PC-9 (cell line): ENCODE measurements at regions not wholly inside any gene's neighbourhood (a gene's known extent, or its start where the extent isn't known, plus 50 kb on each side); places are given as distances from the start of the nearest gene placed in this dataset.
A peak's percentile ranks its signal among the peaks of the same experiment; 100 is the strongest.

Experiments used
- BruUV-seq: library from RNA; stranded (reverse); fragments of 400-500 nt; replicated peaks from 2 replicates; lab custom pipeline; 2021; lab: Mats Ljungman, UMichigan
- CTCF ChIA-PET: fragments of 300-600 bp; sonication (Branson Sonifier 250); formaldehyde crosslinking; loops from one replicate; lab custom pipeline; 2022; ENCODE audit warnings: antibody characterized with exemption; lab: Charles Lee
- POLR2A ChIA-PET: fragments of 300-600 bp; sonication (Branson Sonifier 250); formaldehyde crosslinking; loops from one replicate; lab custom pipeline; 2022; ENCODE audit warnings: antibody characterized with exemption; ENCODE audit not compliant: unreplicated experiment; lab: Charles Lee
- DNase-seq, 2 experiments: peaks; one replicate each; pipeline versions ENCODE4 v3.0.0 to v3.0.0-alpha.2; 2015 to 2022; ENCODE audit warnings: mixed read lengths in 1 of 2
- H2AFZ ChIP-seq: fragments of 200-600 bp; sonication (generic); 2 replicates; pipeline ENCODE4 v1.8.1; 2017; ENCODE audit warnings: antibody characterized with exemption
- H3F3A ChIP-seq: fragments of 200-600 bp; sonication (generic); 2 replicates; pipeline ENCODE4 v1.8.1; 2017; ENCODE audit warnings: antibody characterized with exemption, mild to moderate bottlenecking, low read depth; ENCODE audit not compliant: insufficient read depth
- H3K27ac ChIP-seq: fragments of 200-600 bp; sonication (generic); 2 replicates; pipeline ENCODE4 v1.6.1; 2016; ENCODE audit warnings: mixed run types
- H3K27me3 ChIP-seq: fragments of 200-600 bp; sonication (generic); 2 replicates; pipeline ENCODE4 v1.6.1; 2016; ENCODE audit warnings: low read depth, mixed run types; ENCODE audit not compliant: insufficient read depth
- H3K36me3 ChIP-seq: fragments of 200-600 bp; sonication (generic); 2 replicates; pipeline ENCODE4 v1.6.1; 2016; ENCODE audit warnings: low read depth, mixed run types
- H3K4me1 ChIP-seq: fragments of 200-600 bp; sonication (generic); replicated peaks from 2 replicates; pipeline ENCODE4 v1.6.1; 2016; ENCODE audit warnings: mixed run types; ENCODE audit not compliant: insufficient read depth
- H3K4me2 ChIP-seq: fragments of 200-600 bp; sonication (generic); 2 replicates; pipeline ENCODE4 v1.6.1; 2017; ENCODE audit warnings: mixed run types
- H3K4me3 ChIP-seq: fragments of 200-600 bp; sonication (generic); 2 replicates; pipeline ENCODE4 v1.6.1; 2016; ENCODE audit warnings: mixed run types
- H3K79me2 ChIP-seq: fragments of 200-600 bp; sonication (generic); 2 replicates; pipeline ENCODE4 v1.6.1; 2017; ENCODE audit warnings: low read depth, mixed run types
- H3K9me2 ChIP-seq: fragments of 200-600 bp; sonication (generic); 2 replicates; pipeline ENCODE4 v1.8.1; 2017; ENCODE audit warnings: mild to moderate bottlenecking; ENCODE audit not compliant: insufficient read depth
- H3K9me3 ChIP-seq: fragments of 200-600 bp; sonication (generic); 2 replicates; pipeline ENCODE4 v1.8.1; 2016; ENCODE audit warnings: low read depth; ENCODE audit not compliant: insufficient read depth
- H4K20me1 ChIP-seq: fragments of 200-600 bp; sonication (generic); 2 replicates; pipeline ENCODE4 v1.8.1; 2017; ENCODE audit not compliant: insufficient read depth
- CTCF ChIP-seq: fragments of 200-600 bp; sonication (generic); conservative IDR thresholded peaks from 2 replicates; pipeline ENCODE4 v1.6.1; 2017; ENCODE audit warnings: mixed run types, antibody characterized with exemption, mild to moderate bottlenecking, moderate library complexity
- EZH2 ChIP-seq: fragments of 200-600 bp; sonication (generic); IDR thresholded peaks from 2 replicates; pipeline ENCODE4 v1.8.0; 2017; ENCODE audit warnings: antibody characterized with exemption, low read depth
- intact Hi-C: fragments of 100-400 bp; cut with micrococcal nuclease; formaldehyde crosslinking; loops from one replicate; pipeline ENCODE4 v1.10.0; 2022; ENCODE audit not compliant: unreplicated experiment

DNA sequence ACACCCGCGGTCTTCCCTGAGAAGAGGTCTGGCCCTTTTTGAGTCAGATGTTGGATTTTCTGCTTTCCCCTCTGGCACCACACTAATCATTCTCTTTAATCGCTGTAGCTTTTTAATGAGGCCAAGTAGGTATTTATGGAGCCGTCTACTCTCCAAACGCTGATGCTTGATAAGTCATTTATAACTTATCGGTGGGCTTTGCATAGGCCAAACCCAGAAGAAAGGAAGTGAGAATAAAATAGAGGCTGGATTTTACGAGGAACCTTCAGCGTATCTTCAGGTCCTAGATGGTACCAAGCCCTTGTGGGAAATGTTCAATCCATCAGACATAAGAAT is 142.5 kb upstream of the CTAGE1 start:
- Histone ChIP-seq H4K20me1 (no peaks in the 10 kb centered on the region), H3K4me2 (peak overlapping the region; percentile 93), H2AFZ (peak overlapping the region; percentile 86; the same call in 1 of the 2 replicates), H3F3A (no peaks in the 10 kb centered on the region), H3K4me3 (peak overlapping the region; percentile 86), H3K4me1 (peaks cover 35% of the 10 kb centered on the region), H3K9me2 (no peaks in the 10 kb centered on the region), H3K36me3 (no peaks in the 10 kb centered on the region), H3K27me3 (no peaks in the 10 kb centered on the region), H3K79me2 (no peaks in the 10 kb centered on the region), H3K9me3 (no peaks in the 10 kb centered on the region), H3K27ac (peak overlapping the region; percentile 94)
- CTCF ChIA-PET: interaction anchor here (0.7 kb wide), 1 partner anchor 57 kb away, joined by 6 read pairs; no protein-coding TSS in a partner anchor
- no peak for TF ChIP-seq EZH2
- TF ChIP-seq CTCF: no peak
- TSS peak; percentile 82 for BruUV-seq
- POLR2A ChIA-PET: no interaction called here
- DNase-seq: no peak
- intact Hi-C loops: loop anchor here (10.0 kb wide), 1 partner anchor 105 kb away; no protein-coding TSS in a partner anchor

GRCh38 chr18:22560797-22561196 is 143.1 kb upstream of the CTAGE1 start:
- TF ChIP-seq EZH2: no peak
- TF ChIP-seq CTCF: no peak
- Histone ChIP-seq H3K4me3 (no peak overlapping the region), H3K36me3 (no peaks in the 10 kb centered on the region), H3K9me2 (no peaks in the 10 kb centered on the region), H2AFZ (no peak overlapping the region), H3K79me2 (no peaks in the 10 kb centered on the region), H3K4me1 (peaks cover 35% of the 10 kb centered on the region), H3K27ac (peak overlapping the region; percentile 94; the same call in 1 of the 2 replicates), H3F3A (no peaks in the 10 kb centered on the region), H3K4me2 (peak overlapping the region; percentile 93; the same call in 1 of the 2 replicates), H3K27me3 (no peaks in the 10 kb centered on the region), H4K20me1 (no peaks in the 10 kb centered on the region), H3K9me3 (no peaks in the 10 kb centered on the region)
- BruUV-seq: no TSS peak
- CTCF ChIA-PET: interaction anchor here (0.7 kb wide), 1 partner anchor 58 kb away, joined by 6 read pairs; no protein-coding TSS in a partner anchor
- intact Hi-C loops: loop anchor here (10.0 kb wide), 1 partner anchor 104 kb away; no protein-coding TSS in a partner anchor
- POLR2A ChIA-PET: no interaction called here
- no peak for DNase-seq

DNA sequence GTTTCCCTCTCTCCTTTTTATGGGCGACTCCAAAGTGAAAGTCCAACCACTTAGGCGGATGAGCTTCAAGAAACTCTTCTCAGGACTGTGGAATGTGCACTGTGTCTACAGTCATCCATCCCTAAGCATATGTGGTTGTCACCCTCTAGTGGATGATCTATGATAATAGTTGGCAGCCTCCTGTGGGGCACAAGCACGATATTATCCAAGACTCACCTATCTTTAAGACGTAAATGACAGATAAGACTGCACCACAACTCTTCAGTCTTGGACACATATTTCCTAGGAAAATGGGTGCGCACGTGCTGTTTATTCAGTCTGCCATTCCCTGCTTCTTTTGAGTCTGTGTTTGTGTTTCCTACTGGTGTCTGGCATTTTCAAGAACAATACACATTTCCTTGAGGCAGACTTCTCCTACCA is 145.5 kb upstream of the CTAGE1 start:
- no peaks in the 10 kb centered on the region for H4K20me1 ChIP-seq
- peak; percentile 28 to 68 for DNase-seq
- no peaks in the 10 kb centered on the region for H3K79me2 ChIP-seq
- H3K4me1 ChIP-seq: peaks cover 25% of the 10 kb centered on the region
- intact Hi-C loops: loop anchor here (1.0 to 10.0 kb wide), 5 partner anchors 102 to 649 kb away; partner anchors contain the start of gene GATA6
- no peak overlapping the region for H3K27ac ChIP-seq
- H3K4me3 ChIP-seq: 0 out of 2 replicates have a peak overlapping the region, but pooled peaks have one; percentile 1
- peak overlapping the region; percentile 65 for H3K4me2 ChIP-seq
- no TSS peak for BruUV-seq
- POLR2A ChIA-PET: interaction anchor here (0.5 to 0.6 kb wide), 2 partner anchors 105 to 286 kb away, joined by 6 to 14 read pairs; no protein-coding TSS in a partner anchor
- TF ChIP-seq EZH2 (no peak), CTCF (peak; percentile 80)
- H3F3A ChIP-seq: no peaks in the 10 kb centered on the region
- H3K9me3 ChIP-seq: no peaks in the 10 kb centered on the region
- CTCF ChIA-PET: interaction anchor here (0.6 to 1.0 kb wide), 2 partner anchors 340 to 647 kb away, joined by 3 to 5 read pairs; no protein-coding TSS in a partner anchor
- H2AFZ ChIP-seq: peak overlapping the region; percentile 59; the same call in 1 of the 2 replicates
- no peaks in the 10 kb centered on the region for H3K36me3 ChIP-seq
- no peaks in the 10 kb centered on the region for H3K9me2 ChIP-seq
- H3K27me3 ChIP-seq: no peaks in the 10 kb centered on the region
